ENCODE measurements at regions not wholly inside any gene's neighbourhood (a gene's known extent, or its start where the extent isn't known, plus 50 kb on each side); places are given as distances from the start of the nearest gene placed in this dataset.

- DNase-seq: no peak
Observed at GRCh38 chr3:187618722-187619121, 51.5 kb downstream of the SST start.

GRCh38 chr3:187617213-187617612, 53.0 kb downstream of the SST start:
- DNase-seq: no peak

DNA sequence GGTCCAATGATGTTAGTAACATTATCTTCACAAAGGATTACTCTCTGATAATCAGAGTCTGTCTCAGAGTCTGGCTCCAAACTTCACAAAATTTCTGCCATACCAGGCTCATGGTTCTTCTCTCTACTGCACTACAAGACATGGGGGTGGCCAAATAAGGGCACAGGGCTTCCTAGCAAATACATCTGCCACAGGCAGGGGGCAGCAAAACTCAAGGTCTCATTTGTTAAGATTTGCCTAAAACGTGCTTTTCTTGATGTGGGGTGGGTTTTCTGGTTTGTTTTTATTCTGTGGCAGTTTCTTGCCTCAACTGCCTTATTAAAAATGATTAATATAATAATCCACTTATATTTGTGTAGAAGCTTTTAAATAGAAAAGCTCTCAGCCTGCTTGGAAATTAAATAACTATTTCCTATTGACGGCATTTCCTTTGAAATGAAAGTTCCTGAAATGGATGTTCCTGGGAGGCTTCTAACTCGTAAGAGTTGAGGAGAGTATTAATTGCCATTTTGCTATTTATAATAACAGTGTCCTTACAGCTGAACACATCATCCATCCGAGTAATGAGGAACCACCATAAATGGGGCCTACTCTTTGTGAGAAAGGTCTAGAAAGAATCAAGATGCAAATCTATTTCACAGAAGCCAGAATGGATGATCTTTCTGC, 53.8 kb downstream of the SST start:
- peak; percentile 50 for DNase-seq

GRCh38 chr3:187615630-187616029, 54.6 kb downstream of the SST start:
- peak; percentile 67 for DNase-seq

- no peak for DNase-seq
Observed at GRCh38 chr3:187612656-187613055, 57.5 kb downstream of the SST start.

- DNase-seq: no peak
Observed at GRCh38 chr3:187610981-187611511, 59.1 kb downstream of the SST start.

DNA sequence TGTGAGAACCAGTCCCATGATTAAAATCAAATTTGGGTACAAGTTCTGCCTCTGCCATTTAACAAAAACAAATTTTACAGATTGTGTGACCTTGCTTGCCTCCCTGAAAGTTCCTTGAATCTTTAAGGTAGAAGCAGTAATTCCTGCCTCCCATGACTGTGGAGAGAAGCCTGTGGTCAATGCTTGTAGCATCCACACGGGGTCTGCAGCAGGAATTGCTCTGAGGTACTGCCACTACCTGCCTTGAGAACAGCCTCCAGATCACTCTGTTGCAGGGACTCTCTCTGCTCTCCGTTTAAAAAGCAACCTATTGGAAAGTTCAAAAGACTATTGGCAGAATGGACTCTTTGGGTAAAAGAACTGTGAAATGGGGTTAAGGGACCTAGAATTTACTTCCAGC, 75.9 kb downstream of the SST start:
- DNase-seq: no peak

DNA sequence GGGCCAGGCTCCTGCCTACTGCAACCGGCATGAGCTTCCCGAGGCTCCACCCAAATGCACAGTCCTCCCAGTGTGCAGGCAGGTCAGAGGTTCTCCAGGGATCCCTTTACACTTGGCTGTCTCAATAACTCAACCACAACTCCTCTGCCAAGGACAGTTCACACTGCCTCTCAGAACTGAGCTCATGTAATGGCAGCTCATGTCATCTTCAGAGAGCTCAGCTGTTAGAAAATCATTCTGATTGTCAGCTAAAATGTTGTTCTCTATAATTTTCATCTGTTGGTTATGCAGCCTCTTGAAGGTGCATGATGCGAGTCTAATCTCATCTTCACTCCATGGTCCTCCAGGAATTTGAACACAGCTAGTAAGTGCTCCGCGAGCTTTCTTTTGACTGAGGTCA, 76.7 kb downstream of the SST start:
- no peak for DNase-seq

DNA sequence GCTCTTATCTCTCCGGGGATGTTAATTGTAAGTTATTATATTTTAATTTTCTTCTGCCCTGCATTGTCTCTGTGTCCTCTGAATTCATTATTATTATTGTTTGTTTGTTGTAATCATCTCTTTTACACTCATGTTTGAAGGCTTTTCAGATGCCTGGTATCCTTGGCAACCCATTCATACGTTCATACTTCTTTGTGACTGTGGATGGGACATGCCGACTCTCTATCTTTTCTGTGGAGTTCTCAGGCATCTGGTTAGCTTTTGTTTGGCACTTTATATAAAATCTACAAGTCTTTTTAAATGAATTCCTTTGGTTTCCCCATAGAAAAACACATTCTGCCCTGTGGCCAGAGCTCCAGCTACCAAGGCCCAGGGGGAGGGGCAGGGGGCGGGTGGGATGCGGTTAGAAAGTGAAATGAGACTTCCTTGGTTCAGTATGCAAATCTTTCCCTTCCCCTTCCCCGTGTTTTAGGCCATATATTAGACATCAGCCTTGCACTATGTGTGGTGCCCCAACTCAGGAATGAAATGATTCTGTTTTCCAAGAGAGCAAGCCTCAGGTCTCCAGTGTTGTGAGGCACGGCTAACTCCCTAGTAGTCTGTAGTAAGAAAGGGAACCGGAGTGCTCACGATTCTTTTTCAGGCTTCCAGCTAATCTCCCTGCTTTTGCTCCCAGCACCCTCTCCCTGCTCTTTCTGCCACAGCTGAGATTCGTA, 79.2 kb downstream of the SST start:
- no peak for DNase-seq

GRCh38 chr3:187587076-187587475, 83.1 kb downstream of the SST start:
- peak; percentile 82 for DNase-seq

DNA sequence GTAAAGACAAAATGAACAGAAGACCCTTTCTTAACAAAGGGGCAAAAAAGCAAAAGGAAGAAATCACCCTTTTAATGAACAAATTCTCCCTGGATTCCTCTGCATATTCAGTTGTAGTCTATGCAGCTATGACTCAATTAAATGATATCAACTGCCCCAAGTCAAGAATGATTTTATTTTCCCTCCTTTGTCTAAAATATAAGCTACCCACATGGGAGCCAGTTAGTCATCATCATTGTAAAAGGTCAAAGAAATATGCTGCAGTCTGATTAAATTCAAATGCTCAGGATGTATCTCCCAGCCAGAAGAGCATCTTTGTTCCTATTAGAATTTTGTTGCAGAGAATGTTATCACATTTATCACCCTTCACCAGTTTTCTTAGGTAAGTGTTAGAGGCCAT, 84.0 kb downstream of the SST start:
- no peak for DNase-seq

DNA sequence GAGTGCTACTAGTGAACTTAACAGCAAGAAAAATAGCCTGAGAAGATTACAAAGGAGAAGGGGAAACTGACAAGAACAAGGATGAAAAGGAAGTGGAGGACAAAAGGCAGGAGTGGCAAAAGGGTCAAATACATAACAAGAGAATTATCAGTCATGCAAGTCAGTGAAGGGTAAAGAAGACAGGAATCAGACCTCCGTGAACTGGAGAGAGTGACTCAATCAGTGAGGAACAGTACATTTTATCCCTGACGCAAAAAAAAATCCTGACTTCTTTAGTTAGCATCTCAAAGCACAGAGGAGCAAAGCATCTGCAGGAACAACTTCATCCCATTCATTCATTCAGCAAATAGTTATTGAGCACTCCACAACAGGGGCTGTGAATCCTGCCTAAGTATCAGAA, 97.8 kb downstream of the SST start:
- no peak for DNase-seq

- DNase-seq: no peak
Observed at GRCh38 chr3:187571701-187572100, 98.5 kb downstream of the SST start.

DNA sequence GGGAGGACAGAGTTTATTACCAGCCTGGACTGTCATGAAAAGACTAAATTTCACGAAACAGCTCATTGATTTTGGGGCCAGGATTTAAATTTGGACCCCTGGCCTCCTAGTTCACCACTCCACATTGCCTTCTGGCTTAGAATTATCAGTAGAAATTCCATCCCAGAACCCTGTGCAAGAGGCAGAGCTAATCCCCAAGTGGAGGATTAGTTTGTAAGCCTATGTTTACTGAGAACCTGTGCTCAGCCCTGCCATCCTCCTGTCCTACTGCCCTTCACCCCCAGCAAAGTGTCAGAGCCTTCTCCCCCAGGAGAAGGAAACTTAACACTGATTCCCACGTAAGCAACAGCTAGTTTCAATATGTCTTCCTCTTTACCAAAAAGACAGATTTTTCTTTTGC, 99.4 kb downstream of the SST start:
- no peak for DNase-seq

DNA sequence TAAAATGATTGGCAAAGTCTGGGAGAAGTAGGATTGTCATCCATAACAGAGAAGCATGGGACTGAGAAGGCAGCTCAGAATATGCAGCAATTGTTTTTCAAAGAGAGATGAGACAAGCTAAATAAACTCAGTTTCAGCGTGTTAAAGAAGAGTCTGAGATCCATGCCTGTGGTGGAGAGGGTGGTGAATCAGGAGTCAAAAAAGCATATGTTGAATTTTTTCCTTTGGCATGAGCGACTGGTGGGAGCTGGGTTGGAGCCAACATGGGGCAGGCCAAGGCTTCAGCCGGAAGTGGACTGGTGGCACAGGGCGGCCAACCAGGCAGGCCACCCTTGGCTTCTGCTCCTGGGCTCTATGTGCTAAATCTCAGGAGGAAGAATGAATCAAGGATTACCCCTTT, 102.0 kb downstream of the SST start:
- DNase-seq: no peak

GRCh38 chr3:187567661-187568121, 102.5 kb downstream of the SST start:
- DNase-seq: no peak

DNA sequence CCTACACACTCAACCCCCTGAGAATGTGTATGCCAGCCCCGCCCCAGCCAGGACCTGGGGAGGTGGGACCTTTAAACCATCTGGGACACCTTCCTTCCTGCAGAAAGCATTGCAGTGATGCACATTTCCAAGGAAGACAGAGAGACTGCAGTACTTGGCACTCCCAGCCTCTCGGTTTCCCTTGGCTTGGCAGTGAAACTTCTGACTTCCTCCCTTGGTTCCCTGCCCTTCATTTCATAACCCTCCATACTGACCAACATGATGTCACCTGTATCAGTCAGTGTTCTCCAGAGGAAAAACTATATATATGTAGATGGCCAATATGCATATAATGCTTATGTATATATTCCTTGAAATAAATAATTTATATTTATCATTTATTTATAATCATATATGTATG, 103.2 kb downstream of the SST start:
- peak; percentile 55 for DNase-seq

DNA sequence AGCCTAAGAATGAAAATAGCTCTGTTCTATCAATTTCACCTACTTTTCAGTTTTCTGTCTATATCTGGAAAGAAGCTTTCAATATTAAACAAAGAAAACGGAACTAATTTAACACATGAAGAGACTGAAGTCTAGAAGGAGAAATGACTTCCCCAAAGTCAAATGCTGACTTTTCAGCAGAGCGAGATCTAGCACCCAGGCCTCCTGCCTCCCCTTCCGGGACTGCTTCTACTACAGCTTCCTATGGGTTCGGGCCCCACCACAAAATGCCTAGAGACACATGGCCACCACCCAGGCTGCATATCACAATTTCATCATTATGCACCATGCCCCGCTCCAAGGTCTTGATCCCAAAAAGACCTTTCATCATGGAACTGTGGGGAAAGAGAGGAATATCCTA, 104.5 kb downstream of the SST start:
- peak; percentile 68 for DNase-seq

DNA sequence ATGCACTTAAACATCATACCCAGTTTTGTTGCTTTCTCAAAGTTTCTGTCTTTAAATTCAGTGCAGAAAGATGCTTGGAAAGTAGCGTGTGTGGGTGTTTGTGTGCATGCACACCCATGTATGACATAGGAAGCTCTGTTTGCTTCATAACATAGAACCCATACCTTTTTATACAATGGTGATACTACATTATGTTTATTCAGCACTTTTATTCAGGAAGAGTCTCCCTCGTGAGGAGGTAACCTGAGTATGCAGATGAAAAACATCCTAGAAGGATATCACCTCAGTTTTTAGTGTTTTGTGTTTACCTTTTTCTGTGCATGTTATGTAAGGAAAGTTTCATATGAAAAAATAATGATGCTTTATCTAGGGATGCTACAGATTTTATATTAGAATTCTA, 111.2 kb downstream of the SST start:
- no peak for DNase-seq

GRCh38 chr3:187551416-187551815, 118.8 kb downstream of the SST start:
- DNase-seq: no peak

- DNase-seq: no peak
Observed at GRCh38 chr3:187550446-187550845, 119.7 kb downstream of the SST start.

DNA sequence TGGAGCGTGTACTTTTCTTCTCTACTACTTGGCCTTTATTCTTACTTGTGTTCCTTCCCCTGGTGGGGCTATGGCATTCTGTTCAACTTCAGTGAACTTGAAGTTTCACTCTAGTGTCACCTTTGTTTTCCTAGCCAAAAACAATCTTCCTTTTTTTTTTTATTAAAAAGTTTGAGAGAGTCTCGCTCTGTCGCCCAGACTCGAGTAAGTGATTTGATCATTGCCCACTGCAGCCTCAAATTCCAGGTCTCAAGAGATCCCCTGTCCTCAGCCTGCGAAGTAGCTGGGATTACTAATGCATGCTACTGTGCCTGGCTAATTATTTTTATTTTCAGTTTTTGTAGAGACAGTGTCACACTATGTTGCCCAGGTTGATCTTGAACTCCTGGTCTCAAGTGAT, 124.8 kb downstream of the SST start:
- no peak for DNase-seq

DNA sequence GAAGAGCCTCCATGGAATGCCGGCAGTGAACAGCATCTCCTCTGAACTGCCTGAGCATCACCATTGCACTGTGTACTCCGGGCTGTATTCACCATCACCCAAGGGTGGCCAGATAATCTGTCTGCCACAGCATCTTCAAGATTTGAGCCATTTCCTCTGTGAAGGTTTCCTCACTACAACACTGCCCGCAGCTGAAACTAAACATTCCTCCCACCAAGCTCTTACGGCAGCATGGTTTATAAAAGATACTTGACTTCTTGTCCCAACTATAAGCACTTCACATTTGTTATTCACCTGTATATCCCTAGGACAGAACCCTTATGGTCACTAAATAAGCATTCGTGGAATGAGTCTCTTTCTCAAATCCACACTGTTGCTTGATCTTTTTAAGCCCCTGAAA, 125.9 kb downstream of the SST start:
- DNase-seq: no peak

GRCh38 chr3:187540847-187541246, 129.3 kb downstream of the SST start:
- DNase-seq: no peak

GRCh38 chr3:187536185-187536584, 134.0 kb downstream of the SST start:
- DNase-seq: no peak
